ENCODE measurements at regions not wholly inside any gene's neighbourhood (a gene's known extent, or its start where the extent isn't known, plus 50 kb on each side); places are given as distances from the start of the nearest gene placed in this dataset.

- no peak overlapping the region for H3K14ac ChIP-seq (replicated peaks; ENCODE audit: low read depth, low read length)
- H3K79me1 ChIP-seq (ENCODE audit: low read depth in 1 of 2, low read length in 2 of 2), result no peaks in the 10 kb centered on the region
- intact Hi-C loops (cut with micrococcal nuclease), result no loop called here
- H2BK120ac ChIP-seq (ENCODE audit: low read depth, low read length), result no peak overlapping the region
- H3K9me1 ChIP-seq (ENCODE audit: insufficient read depth, low read length), result no peaks in the 10 kb centered on the region
- peaks cover 1% of the 10 kb centered on the region; the same call in 1 of the 2 replicates for H3K27me3 ChIP-seq (ENCODE audit: control insufficient read depth, insufficient read depth, low read length)
- no peak overlapping the region for H3K56ac ChIP-seq (ENCODE audit: extremely low read depth, insufficient read depth, low read length)
- H4K91ac ChIP-seq (ENCODE audit: insufficient read depth, low read depth, low read length), result no peak overlapping the region
- no peaks in the 10 kb centered on the region for H3K36me3 ChIP-seq (ENCODE audit: control insufficient read depth, insufficient read depth, low read length)
- H2AK9ac ChIP-seq (replicated peaks; ENCODE audit: low read depth, low read length, poor library complexity), result no peak overlapping the region
- H3K4me1 ChIP-seq (ENCODE audit: control insufficient read depth, insufficient read depth, low read length), result no peaks in the 10 kb centered on the region
- BruUV-seq (replicated peaks), result no TSS peak
- H3K4ac ChIP-seq (ENCODE audit: low read depth, low read length), result no peak overlapping the region
- no peak for TF ChIP-seq CTCF (conservative IDR thresholded peaks at IDR 0.05; ENCODE audit: low read depth, low read length)
- no peak for TF ChIP-seq POLR2A (IDR thresholded peaks at IDR 0.05; ENCODE audit: low read depth, low read length)
- TF ChIP-seq NFE2L2 (IDR thresholded peaks at IDR 0.05; ENCODE audit: low read depth, low read length), result no peak
- no peak for TF ChIP-seq RCOR1 (IDR thresholded peaks at IDR 0.05; ENCODE audit: insufficient replicate concordance, low read length)
- no peak for TF ChIP-seq MXI1 (IDR thresholded peaks at IDR 0.05; ENCODE audit: borderline replicate concordance, low read depth, low read length)
- no peak for TF ChIP-seq MAFK (IDR thresholded peaks at IDR 0.05; ENCODE audit: low read depth, low read length)
- no peak for TF ChIP-seq CHD1 (IDR thresholded peaks at IDR 0.05; ENCODE audit: low read depth, low read length)
- no peak for TF ChIP-seq ELK1 (IDR thresholded peaks at IDR 0.05; ENCODE audit: borderline replicate concordance, low read depth, low read length)
- TF ChIP-seq BHLHE40 (IDR thresholded peaks at IDR 0.05; ENCODE audit: low read depth, low read length), result no peak
- TF ChIP-seq SMC3 (IDR thresholded peaks at IDR 0.05; ENCODE audit: low read depth, low read length), result no peak
- TF ChIP-seq RAD21 (IDR thresholded peaks at IDR 0.05; ENCODE audit: low read length), result no peak
- TF ChIP-seq MAZ (IDR thresholded peaks at IDR 0.05; ENCODE audit: borderline replicate concordance, low read depth, low read length), result no peak
- no peak overlapping the region for H3K4me3 ChIP-seq (ENCODE audit: insufficient read depth, low read depth, low read length)
- H2AFZ ChIP-seq (replicated peaks; ENCODE audit: low read length, poor library complexity), result no peak overlapping the region
- CTCF ChIA-PET, result no interaction called here
- H3K27ac ChIP-seq (ENCODE audit: insufficient read depth, low read length), result no peak overlapping the region
- no peaks in the 10 kb centered on the region for H3K9me3 ChIP-seq (ENCODE audit: control insufficient read depth, insufficient read depth, low read length)
- no peak overlapping the region for H3K18ac ChIP-seq (ENCODE audit: low read depth, low read length)
- DNase-seq (no peak), ATAC-seq (ENCODE audit: low read depth) (no peak)
- H4K5ac ChIP-seq (ENCODE audit: low read depth, low read length), result no peak overlapping the region
- WGBS, 2 experiments (ENCODE audit: extremely low coverage in 2 of 2, insufficient read length in 1 of 2), result no CpG with 5 or more reads among the region's 2 CpGs
- no peak overlapping the region for H2BK20ac ChIP-seq (ENCODE audit: low read depth, low read length)
- H2AK5ac ChIP-seq (ENCODE audit: low read depth, low read length), result no peak overlapping the region
- H3K4me2 ChIP-seq (ENCODE audit: low read depth, low read length), result no peak overlapping the region
- POLR2A ChIA-PET (ENCODE audit: unreplicated experiment), result no interaction called here
- H2BK15ac ChIP-seq (ENCODE audit: low read depth, low read length), result no peak overlapping the region
- no peak overlapping the region for H3K9ac ChIP-seq (ENCODE audit: low read depth, low read length)
- no peak overlapping the region for H4K8ac ChIP-seq (ENCODE audit: low read depth in 2 of 2, low read length in 2 of 2)
- no peak overlapping the region for H3K23ac ChIP-seq (ENCODE audit: low read depth, low read length)
- dilution Hi-C loops (cut with HindIII; ENCODE audit: low sequenced_read_pairs, unreplicated experiment), result no loop called here
- in situ Hi-C loops (cut with MboI; ENCODE audit: low sequenced_read_pairs), result no loop called here
- no peaks in the 10 kb centered on the region for H4K20me1 ChIP-seq (ENCODE audit: insufficient read depth, low read length)
- H2BK5ac ChIP-seq (ENCODE audit: low read depth, low read length, poor library complexity, severe bottlenecking), result no peak overlapping the region
Measured at GRCh38 chr16:51697454-51697853, 546.4 kb upstream of the SALL1 start.

Data from IMR-90 (cell line).